CD14-positive monocyte (primary cell): ENCODE measurements at regions not wholly inside any gene's neighbourhood (a gene's known extent, or its start where the extent isn't known, plus 50 kb on each side); places are given as distances from the start of the nearest gene placed in this dataset.

Experiments
- DNase-seq, 3 donors: peaks; one replicate each; pipeline ENCODE4 v3.0.0-alpha.2; 2011 to 2022
- H2AFZ ChIP-seq: 2 replicates; pipeline ENCODE4 v1.6.0; 2012; ENCODE audit warnings: mild to moderate bottlenecking, low read depth, low read length, inconsistent platforms; ENCODE audit not compliant: insufficient read depth, poor library complexity, severe bottlenecking
- H3K27ac ChIP-seq, 2 donors: 1 replicate in 1 of 2; 2 replicates in 1 of 2; pipeline ENCODE4 v1.5.1; 2012 to 2013; ENCODE audit warnings: low read length in 2 of 2, control low read depth in 1 of 2, inconsistent platforms in 1 of 2, low read depth in 1 of 2, mild to moderate bottlenecking in 1 of 2
- H3K27me3 ChIP-seq, 2 donors: one replicate each; pipeline versions ENCODE4 v1.6.0 to v1.6.1; 2011 to 2013; ENCODE audit warnings: low read length in 2 of 2; ENCODE audit not compliant: control insufficient read depth in 2 of 2, insufficient read depth in 2 of 2
- H3K36me3 ChIP-seq, 2 donors: replicated peaks in 1 of 2; 1 replicate in 1 of 2; 2 replicates in 1 of 2; pipeline versions ENCODE4 v1.5.1 to v1.6.1; 2012 to 2013; ENCODE audit warnings: low read length in 2 of 2, control low read depth in 1 of 2, inconsistent platforms in 1 of 2, mild to moderate bottlenecking in 1 of 2; ENCODE audit not compliant: insufficient read depth in 2 of 2, control insufficient read depth in 1 of 2
- H3K4me1 ChIP-seq, 2 donors: 1 replicate in 1 of 2; 2 replicates in 1 of 2; pipeline versions ENCODE4 v1.5.1 to v1.6.1; 2012 to 2013; ENCODE audit warnings: low read length in 2 of 2, control low read depth in 1 of 2, inconsistent platforms in 1 of 2, mild to moderate bottlenecking in 1 of 2, moderate library complexity in 1 of 2; ENCODE audit not compliant: insufficient read depth in 2 of 2, control insufficient read depth in 1 of 2
- H3K4me2 ChIP-seq: replicated peaks from 2 replicates; pipeline ENCODE3; 2012; ENCODE audit warnings: low read length, moderate library complexity, mild to moderate bottlenecking; ENCODE audit not compliant: poor library complexity, severe bottlenecking; ENCODE audit errors: extremely low read depth
- H3K4me3 ChIP-seq, 3 experiments: fragments of 200-600 bp in 1 of 3; sonication (generic) in 1 of 3; replicated peaks in 1 of 3; 1 replicate in 2 of 3; 2 replicates in 1 of 3; pipeline ENCODE4 v1.5.1; 2011 to 2013; ENCODE audit warnings: low read length in 3 of 3, mild to moderate bottlenecking in 3 of 3, control low read depth in 2 of 3, low read depth in 2 of 3, inconsistent platforms in 1 of 3, moderate library complexity in 1 of 3
- H3K79me2 ChIP-seq: 2 replicates; pipeline ENCODE4 v1.6.0; 2012; ENCODE audit warnings: mild to moderate bottlenecking, control low read depth, inconsistent platforms, low read length, moderate library complexity; ENCODE audit not compliant: insufficient read depth
- H3K9ac ChIP-seq: 2 replicates; pipeline ENCODE4 v1.6.0; 2017; ENCODE audit warnings: low read length, mild to moderate bottlenecking; ENCODE audit not compliant: insufficient read depth, poor library complexity, severe bottlenecking
- H3K9me3 ChIP-seq, 2 donors: replicated peaks in 1 of 2; 1 replicate in 1 of 2; 2 replicates in 1 of 2; pipeline versions ENCODE4 v1.5.1 to v1.6.1; 2012 to 2013; ENCODE audit warnings: low read length in 2 of 2, control low read depth in 1 of 2; ENCODE audit not compliant: control insufficient read depth in 1 of 2, insufficient read depth in 1 of 2
- H4K20me1 ChIP-seq: 2 replicates; pipeline ENCODE4 v1.6.0; 2012; ENCODE audit warnings: mild to moderate bottlenecking, low read length, control low read depth, moderate library complexity; ENCODE audit not compliant: insufficient read depth
- H3K27ac Mint-ChIP-seq, 7 donors: one replicate each; pipeline ENCODE4 v1.8.0; 2020; ENCODE audit warnings: mild to moderate bottlenecking in 7 of 7, mixed read lengths in 7 of 7, moderate library complexity in 6 of 7, inconsistent platforms in 2 of 7
- H3K27me3 Mint-ChIP-seq, 3 donors: one replicate each; pipeline ENCODE4 v1.8.0; 2021 to 2022; ENCODE audit warnings: low read depth in 3 of 3, mild to moderate bottlenecking in 3 of 3, mixed read lengths in 3 of 3, moderate library complexity in 3 of 3, inconsistent platforms in 1 of 3
- H3K36me3 Mint-ChIP-seq, 2 donors: one replicate each; pipeline ENCODE4 v1.8.0; 2020; ENCODE audit warnings: mixed read lengths in 2 of 2, inconsistent platforms in 1 of 2, mild to moderate bottlenecking in 1 of 2
- H3K4me1 Mint-ChIP-seq: one replicate; pipeline ENCODE4 v1.8.0; 2020; ENCODE audit warnings: mild to moderate bottlenecking, mixed read lengths
- H3K4me3 Mint-ChIP-seq, 2 donors: one replicate each; pipeline ENCODE4 v1.8.0; 2020; ENCODE audit warnings: mild to moderate bottlenecking in 2 of 2, mixed read lengths in 2 of 2, moderate library complexity in 1 of 2
- H3K9me3 Mint-ChIP-seq, 7 donors: one replicate each; pipeline ENCODE4 v1.8.0; 2020 to 2022; ENCODE audit warnings: mixed read lengths in 7 of 7, mild to moderate bottlenecking in 6 of 7, moderate library complexity in 6 of 7, inconsistent platforms in 2 of 7
- WGBS: methylation state at CpG from one replicate; pipeline ENCODE4 v1.1.5; 2013; ENCODE audit warnings: missing lambda C conversion rate; ENCODE audit not compliant: insufficient coverage; 5-methylcytosine and 5-hydroxymethylcytosine counted together
- intact Hi-C, 2 donors: fragments of 100-400 bp; cut with micrococcal nuclease; formaldehyde crosslinking; loops; one replicate each; pipeline versions ENCODE4 v1.15.0 to v1.15.1; 2023
- TF ChIP-seq, protein P1 (sequence below): fragments of 200-600 bp; IDR thresholded peaks from one replicate; pipeline ENCODE4 v1.8.0; 2022; ENCODE audit warnings: antibody characterized with exemption, mild to moderate bottlenecking

DNA sequence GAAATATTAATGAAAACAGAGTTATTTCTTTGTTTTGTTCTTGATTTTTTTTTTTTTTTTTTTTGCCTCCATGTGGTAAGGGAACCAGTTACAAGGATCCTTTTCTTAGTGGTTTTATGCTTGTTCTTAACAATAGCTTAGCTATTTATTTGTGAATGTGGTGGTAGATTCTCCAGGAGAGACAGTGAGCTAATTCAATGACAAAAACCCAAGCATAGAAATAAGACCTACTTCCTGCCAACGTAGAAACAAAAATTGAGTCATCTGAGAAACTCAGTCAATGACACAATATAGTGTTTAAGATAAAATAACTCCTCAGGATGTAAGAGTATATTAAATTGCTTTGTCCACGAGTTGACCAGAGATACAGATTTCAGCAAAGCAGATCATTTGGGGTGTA, 863.8 kb upstream of the PABPC4L start:
- Mint-ChIP-seq H3K9me3 (peaks cover 0 to 8% (median 0%) of the 10 kb centered on the region in 7 donors), H3K36me3 (no peaks in the 10 kb centered on the region), H3K4me1 (no peaks in the 10 kb centered on the region), H3K27me3 (no peaks in the 10 kb centered on the region), H3K27ac (no peak overlapping the region), H3K4me3 (no peak overlapping the region)
- H3K27ac ChIP-seq, result no peak overlapping the region
- no peaks in the 10 kb centered on the region for H3K27me3 ChIP-seq
- TF ChIP-seq, protein P1, sequence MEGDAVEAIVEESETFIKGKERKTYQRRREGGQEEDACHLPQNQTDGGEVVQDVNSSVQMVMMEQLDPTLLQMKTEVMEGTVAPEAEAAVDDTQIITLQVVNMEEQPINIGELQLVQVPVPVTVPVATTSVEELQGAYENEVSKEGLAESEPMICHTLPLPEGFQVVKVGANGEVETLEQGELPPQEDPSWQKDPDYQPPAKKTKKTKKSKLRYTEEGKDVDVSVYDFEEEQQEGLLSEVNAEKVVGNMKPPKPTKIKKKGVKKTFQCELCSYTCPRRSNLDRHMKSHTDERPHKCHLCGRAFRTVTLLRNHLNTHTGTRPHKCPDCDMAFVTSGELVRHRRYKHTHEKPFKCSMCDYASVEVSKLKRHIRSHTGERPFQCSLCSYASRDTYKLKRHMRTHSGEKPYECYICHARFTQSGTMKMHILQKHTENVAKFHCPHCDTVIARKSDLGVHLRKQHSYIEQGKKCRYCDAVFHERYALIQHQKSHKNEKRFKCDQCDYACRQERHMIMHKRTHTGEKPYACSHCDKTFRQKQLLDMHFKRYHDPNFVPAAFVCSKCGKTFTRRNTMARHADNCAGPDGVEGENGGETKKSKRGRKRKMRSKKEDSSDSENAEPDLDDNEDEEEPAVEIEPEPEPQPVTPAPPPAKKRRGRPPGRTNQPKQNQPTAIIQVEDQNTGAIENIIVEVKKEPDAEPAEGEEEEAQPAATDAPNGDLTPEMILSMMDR, result no peak
- H3K36me3 ChIP-seq, result no peaks in the 10 kb centered on the region
- H3K4me2 ChIP-seq, result no peak overlapping the region
- no peak for DNase-seq
- H3K4me1 ChIP-seq, result no peaks in the 10 kb centered on the region
- no peak overlapping the region for H3K9ac ChIP-seq
- intact Hi-C loops, result no loop called here
- H3K9me3 ChIP-seq, result no peaks in the 10 kb centered on the region
- WGBS, result no CpG with 5 or more reads among the region's 2 CpGs
- H2AFZ ChIP-seq, result no peak overlapping the region
- no peak overlapping the region for H3K4me3 ChIP-seq
- no peaks in the 10 kb centered on the region for H3K79me2 ChIP-seq
- H4K20me1 ChIP-seq, result no peaks in the 10 kb centered on the region

DNA sequence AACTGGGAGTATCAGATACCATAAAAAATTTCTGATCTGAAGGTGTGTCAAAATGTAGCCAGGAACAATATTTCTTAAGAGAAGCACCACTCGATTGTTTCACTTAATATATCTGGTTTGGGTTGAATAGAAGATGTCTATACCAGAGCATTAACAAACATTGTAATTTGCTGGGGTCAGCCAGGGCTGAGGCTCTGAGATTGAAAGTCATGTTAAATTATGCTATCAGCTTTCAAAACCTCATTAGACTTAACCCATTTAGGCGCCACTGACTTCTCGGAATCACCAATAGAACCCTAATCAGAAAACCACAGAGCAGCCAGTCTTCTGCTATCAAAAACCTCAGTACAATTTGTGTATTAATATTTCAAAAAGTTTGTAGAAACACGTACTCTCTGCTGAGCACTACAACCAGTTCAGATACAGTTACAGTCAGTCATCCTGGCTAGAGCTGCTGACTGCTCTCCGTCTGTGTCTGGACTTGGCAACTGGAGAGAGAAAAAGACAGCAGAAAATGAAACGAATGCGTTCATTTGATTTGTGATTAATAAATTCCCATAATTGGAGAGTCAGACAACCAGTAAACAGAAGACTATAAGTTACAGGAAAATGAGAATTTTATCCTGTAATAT, 848.6 kb upstream of the PABPC4L start:
- WGBS, result no CpG with 5 or more reads among the region's 7 CpGs
- Mint-ChIP-seq H3K27ac (no peak overlapping the region), H3K36me3 (no peaks in the 10 kb centered on the region), H3K9me3 (peaks cover 0 to 4% (median 0%) of the 10 kb centered on the region in 7 donors), H3K27me3 (no peaks in the 10 kb centered on the region), H3K4me1 (no peaks in the 10 kb centered on the region), H3K4me3 (no peak overlapping the region)
- H4K20me1 ChIP-seq, result no peaks in the 10 kb centered on the region
- H3K4me3 ChIP-seq, result no peak overlapping the region
- H2AFZ ChIP-seq, result no peak overlapping the region
- H3K9me3 ChIP-seq, result no peaks in the 10 kb centered on the region
- no peak overlapping the region for H3K9ac ChIP-seq
- H3K27ac ChIP-seq, result no peak overlapping the region
- H3K36me3 ChIP-seq, result no peaks in the 10 kb centered on the region
- TF ChIP-seq, protein P1, result no peak
- intact Hi-C loops, result no loop called here
- H3K4me2 ChIP-seq, result no peak overlapping the region
- H3K79me2 ChIP-seq, result no peaks in the 10 kb centered on the region
- H3K27me3 ChIP-seq, result no peaks in the 10 kb centered on the region
- no peak for DNase-seq
- no peaks in the 10 kb centered on the region for H3K4me1 ChIP-seq
